ENCODE measurements at regions not wholly inside any gene's neighbourhood (a gene's known extent, or its start where the extent isn't known, plus 50 kb on each side); places are given as distances from the start of the nearest gene placed in this dataset.

DNA sequence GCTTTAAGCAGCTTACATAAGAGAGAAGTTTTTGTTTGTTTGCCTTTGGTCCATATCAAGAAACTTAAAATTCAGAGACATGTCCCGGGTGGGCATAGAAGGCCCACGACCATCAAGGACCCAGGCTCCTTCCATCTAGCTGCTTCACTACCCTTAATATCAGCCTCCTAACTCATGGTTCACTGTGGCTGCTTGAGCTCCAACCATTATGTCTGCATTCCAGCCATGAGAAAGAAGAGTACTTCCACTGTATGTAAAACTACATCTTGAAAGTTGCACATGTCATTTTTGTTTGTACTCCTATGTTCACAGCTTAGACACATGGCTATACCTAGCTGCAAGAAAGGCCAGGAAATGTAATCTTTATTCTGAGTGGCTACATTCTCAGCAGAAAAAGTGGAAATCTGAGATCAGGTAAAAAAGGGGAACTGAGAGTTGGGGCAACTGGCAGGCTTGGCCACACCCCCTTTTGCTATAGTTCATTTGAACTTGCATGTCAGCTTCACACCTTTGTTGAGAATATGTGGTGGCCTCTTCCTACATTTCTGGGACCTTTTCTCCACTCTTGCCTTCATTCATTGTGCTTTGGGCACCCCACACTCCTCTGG is 81.3 kb upstream of the TP53I11 start:
- no peak for DNase-seq (ENCODE audit: extremely low read depth in 1 of 11, low read depth in 9 of 11, low spot score in 4 of 11)

DNA sequence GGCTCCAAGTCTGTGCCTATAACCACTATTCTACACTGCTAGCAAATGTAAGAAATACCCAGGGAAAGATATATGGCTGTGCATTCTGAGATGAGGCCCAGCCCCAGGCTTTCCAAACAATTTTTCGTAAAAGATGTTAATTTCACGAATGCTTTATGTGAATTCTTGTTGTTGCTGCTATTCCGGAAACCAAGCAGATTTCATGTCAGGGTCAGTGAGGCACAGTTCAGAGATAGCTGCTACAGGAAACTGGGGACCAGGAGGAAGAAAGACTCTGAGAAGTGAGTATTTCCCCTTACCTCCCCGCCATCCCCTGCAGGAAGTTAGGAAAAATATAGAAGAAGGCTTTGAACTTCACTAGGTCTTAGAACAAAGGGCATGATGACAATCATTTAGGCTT is 84.7 kb upstream of the TP53I11 start:
- DNase-seq (ENCODE audit: extremely low read depth in 1 of 11, low read depth in 9 of 11, low spot score in 4 of 11), result no peak

DNA sequence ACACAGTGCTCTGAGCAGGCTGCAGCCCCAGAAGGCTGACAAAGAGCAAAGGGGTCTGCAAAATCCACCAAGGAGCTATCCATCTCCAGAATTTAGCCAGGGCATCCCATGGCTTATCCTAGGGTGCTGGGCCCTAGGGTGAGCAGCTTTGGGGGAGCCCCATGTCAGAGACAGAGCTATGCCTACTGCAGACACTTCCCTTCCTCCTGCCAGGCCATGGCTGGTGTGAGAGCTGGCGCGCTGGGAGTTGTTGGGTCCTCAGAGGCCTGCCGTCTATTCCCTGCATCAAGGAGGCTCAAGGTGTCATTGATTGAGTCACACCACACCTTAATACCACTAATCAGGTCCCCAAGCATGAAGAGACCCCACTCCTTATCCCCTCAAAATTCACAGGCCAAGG is 85.3 kb upstream of the TP53I11 start:
- no peak for DNase-seq (ENCODE audit: extremely low read depth in 1 of 11, low read depth in 9 of 11, low spot score in 4 of 11)

DNA sequence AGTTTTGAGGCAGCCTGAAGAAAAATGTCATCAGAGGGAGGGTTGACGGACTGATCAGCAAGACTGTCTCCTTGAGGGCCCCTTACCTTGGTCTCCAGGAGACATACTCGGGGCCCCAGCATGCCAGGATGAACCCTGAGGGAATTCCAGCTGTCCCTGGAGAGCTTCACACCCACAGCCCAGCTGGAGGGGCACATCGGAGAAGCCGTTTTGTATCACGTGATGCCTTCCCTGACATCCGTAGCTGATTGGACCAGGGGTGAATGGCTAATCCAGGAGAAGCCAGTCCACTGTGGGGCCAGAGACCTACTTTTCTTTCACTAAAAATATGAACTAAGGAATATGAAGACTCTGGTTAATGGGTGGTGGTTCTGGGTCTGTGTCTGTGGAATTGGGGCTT is 86.0 kb upstream of the TP53I11 start:
- no peak for DNase-seq (ENCODE audit: extremely low read depth in 1 of 11, low read depth in 9 of 11, low spot score in 4 of 11)

DNA sequence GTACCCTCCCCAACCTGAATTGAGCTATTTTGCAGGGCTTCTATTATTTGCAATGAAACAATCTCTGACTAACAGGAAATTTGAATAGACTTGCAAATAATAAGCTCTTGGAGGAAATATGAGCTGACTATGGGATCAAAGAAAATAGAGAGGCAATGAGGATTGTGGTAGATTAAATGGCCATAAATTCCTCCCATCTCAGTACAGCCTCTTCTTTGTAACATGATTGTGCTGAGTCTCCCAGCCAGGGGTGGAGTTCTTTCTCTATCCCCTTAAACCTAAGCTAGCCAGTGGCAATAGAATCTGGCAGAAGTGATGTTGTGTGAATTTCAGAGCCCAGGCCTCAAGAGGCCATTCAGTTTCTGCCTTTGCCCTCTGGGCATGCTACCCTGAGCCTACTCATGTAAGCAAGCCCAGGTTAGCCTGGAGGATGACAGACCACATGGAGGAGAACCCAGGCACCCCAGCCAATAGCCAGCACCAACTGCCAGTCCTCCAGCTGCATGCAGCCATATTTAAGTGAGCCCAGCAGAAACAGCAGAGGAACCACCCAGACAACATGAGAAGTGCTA is 86.8 kb upstream of the TP53I11 start:
- no peak for DNase-seq (ENCODE audit: extremely low read depth in 1 of 11, low read depth in 9 of 11, low spot score in 4 of 11)

DNA sequence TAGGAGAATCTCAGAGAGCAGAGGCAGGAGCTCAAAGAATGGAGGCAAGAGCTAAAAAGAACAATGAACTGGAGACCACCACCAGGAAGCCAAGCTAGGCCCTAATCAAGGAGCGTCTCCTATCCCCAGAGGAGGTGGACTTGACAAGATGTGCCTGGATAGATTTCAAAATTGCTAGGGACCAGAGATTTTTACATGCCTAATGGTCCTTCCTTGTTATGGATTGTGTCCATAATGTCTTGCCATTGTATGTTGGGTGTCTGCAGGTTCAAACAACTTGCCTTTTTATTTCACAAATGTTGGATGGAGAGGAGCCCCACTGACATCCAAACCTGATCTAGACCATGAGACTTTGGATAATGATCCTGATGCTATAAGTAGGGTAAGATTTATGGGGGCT is 88.2 kb upstream of the TP53I11 start:
- no peak for DNase-seq (ENCODE audit: extremely low read depth in 1 of 11, low read depth in 9 of 11, low spot score in 4 of 11)

DNA sequence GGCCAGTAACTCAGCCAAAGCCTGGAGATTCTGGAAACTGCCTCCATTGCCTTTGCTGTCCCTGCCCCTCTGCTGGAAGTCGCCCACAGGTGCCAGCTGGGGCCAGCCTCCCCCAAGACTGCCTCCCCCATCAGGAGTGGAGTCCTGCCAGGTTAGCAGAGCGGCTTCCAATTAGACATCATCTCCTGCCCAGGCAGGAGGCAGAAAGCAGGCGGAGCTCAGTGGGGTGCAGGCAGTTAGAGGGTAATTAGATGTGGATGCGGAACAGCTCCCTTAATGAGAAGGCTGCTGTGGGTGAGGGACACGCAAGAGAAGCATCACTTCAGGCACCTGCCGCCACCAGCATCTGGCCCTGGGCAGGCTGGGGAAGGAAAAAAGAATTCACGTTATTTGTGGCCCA is 90.9 kb upstream of the TP53I11 start:
- no peak for DNase-seq (ENCODE audit: extremely low read depth in 1 of 11, low read depth in 9 of 11, low spot score in 4 of 11)

DNA sequence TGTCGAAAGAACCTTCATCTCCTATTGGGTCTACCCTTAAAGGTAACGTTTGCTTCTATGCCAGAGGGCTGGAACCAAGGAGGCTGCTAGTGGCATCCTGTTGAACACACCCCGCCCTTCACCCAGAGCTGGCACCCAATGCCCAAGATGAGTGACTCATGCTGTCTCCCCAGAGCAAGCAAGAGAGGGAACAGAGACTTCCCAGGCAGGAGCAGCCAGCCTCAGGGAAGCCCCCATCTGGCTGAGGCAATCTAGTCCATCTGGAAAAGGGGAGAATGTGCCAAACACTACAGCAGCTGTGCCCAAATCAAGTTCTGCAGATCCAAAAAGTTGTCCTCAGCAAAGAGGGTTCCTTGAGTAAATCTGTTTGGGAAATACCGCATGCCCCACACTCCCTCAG is 91.9 kb upstream of the TP53I11 start:
- no peak for DNase-seq (ENCODE audit: extremely low read depth in 1 of 11, low read depth in 9 of 11, low spot score in 4 of 11)

DNA sequence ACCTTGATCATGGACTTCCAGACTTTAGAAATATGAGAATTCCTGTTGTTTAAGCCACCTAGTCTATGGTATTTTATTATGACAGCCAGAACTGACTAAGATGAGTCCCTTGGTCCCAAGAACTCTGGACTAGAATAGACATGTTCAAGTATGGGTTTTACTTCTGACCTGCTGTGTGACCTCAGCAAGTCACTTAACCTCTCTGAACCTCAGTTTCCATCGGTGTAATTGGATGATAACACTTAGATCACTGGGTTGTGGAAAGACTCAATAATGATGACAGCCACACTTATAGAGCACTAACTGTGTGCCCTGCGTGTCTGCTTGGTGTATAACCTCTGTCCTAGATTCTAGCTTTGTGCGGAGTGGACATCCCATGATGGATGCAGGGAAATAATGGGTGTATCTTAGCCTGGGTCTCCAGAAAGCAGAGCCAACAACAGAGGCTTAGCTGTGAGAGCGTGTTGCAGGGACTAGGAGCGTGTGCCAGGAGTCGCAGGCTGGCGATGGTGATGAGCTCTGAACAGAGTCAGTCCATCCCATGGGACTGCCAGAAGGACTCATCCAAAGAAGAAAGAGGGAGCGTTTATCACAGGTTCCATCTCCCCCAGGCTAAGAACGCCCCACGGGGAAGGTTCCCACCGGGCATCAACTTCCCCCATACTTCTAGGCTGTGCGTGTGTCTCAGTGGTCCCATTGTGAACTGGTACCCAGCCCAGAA is 93.2 kb upstream of the TP53I11 start:
- DNase-seq (ENCODE audit: extremely low read depth in 1 of 11, low read depth in 9 of 11, low spot score in 4 of 11), result no peak

DNA sequence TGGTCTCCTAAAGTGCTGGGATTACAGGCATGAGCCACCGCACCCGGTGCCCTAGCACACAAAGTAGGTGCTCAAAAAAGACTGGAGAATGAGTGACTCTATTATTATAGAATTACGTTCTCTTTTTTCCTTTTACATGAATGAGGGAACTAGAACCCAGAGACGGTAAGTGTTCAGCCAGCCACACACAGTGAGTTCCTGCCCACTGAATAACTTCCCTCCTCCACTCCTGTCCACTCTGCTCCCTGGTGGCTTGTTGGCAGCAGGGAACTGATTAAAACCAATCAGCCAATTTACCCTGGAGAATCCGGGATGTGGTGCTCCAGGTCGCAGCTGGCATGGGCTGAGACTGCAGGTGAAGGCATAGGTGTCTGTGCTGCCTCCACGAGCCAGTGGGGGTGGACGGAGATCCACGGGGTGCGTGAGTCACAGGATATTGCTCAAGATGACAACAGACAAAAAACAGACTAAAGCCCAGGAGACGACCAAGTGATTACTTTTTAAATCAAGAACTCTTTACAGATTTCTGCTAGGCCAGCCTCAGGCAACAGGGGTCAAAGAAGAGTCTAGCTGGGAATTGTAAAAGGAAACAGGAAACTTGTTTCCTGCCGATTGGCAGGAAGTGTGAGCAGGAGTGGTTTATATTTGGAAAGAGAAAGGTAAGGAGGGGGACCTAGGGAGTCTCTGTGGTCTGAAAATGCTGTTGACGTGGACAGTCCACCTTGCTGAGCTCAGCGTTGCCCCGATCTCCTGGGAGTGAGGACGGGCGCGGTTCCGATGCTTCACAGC is 95.2 kb upstream of the TP53I11 start:
- no peak for DNase-seq (ENCODE audit: extremely low read depth in 1 of 11, low read depth in 9 of 11, low spot score in 4 of 11)

DNA sequence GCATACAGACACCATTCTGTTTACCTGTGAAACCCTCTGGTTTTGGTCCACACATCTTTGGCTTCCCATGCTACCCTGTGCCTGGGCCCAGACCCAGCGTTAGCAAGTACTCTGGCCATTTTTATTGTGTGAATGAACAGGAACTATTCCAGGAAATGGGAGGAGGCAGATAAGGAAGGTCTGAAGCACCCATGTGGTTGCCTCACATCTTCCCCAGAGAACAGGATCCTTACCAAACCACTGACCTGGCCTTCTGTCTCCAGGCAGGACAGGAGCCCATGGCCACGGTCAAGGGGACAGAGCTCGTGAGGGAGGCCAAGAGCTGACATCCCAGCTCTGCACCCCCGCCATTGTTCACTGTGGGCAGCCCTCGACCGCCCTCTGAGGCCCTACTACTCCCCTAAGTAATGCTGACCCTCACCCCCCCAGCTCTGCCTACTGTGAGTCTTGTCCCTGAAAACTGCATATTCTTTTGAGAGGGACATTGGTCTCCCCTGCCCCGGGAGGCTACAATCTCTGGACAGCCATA is 97.7 kb upstream of the TP53I11 start:
- DNase-seq (ENCODE audit: extremely low read depth in 1 of 11, low read depth in 9 of 11, low spot score in 4 of 11), result no peak

DNA sequence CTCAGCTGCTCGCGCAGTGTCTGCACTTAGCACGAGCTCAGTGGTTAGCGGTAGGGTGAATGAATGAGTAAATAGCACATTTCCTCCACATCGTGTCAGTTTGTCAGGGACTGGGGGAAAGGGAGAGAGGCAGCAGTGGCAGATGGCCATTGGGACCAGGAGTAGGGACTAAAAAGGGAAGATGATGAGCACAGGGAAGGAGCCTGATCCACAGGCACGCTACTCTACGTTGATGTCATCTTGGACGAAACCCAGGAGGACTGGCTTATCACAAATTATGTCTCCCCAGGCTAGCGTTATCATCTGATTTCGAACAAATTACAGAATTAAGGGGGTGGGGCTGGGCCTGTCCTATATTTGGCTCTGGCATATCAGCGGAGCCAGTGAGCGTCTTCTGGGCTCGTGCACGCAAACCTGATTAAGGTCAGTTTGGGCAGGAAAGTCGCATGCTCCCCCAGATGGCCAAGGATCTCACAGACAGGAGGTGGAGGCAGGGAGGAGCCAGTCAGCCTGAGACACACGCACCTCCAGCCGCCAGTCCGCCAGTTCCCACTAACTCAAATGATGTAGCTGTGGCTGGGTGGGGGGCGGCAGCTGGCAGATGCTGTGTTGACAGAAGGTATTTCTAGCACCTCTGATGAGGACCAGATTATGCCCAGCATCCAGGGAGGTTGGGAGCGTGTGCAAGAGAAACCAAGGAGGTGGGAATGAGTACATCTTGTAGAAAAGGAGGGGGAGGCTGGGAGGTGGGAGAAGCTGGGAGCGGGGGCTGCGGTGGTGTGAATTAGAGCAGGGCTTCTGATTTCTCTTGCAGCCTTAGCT is 97.4 kb upstream of the PRDM11 start:
- no peak for DNase-seq (ENCODE audit: extremely low read depth in 1 of 11, low read depth in 9 of 11, low spot score in 4 of 11)

DNA sequence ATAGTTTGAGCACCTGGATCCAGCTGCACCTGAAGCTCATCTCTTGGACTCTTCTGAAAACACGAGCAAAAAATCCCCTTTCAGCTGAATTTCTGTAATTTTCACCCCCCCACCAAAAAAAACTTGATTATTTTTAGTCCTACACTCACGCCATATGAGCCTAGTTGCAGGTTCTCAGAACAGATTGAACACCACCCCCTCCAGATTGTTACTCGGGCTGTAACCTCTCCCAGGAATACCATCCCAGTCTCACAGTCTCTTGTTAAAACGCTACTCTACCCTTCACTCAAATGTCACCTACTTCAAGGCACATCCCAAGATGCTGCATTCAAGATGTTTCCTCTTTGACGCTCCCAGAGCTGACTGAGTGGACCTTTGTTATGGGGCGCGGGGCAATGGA is 96.3 kb upstream of the PRDM11 start:
- DNase-seq (ENCODE audit: extremely low read depth in 1 of 11, low read depth in 9 of 11, low spot score in 4 of 11), result no peak

DNA sequence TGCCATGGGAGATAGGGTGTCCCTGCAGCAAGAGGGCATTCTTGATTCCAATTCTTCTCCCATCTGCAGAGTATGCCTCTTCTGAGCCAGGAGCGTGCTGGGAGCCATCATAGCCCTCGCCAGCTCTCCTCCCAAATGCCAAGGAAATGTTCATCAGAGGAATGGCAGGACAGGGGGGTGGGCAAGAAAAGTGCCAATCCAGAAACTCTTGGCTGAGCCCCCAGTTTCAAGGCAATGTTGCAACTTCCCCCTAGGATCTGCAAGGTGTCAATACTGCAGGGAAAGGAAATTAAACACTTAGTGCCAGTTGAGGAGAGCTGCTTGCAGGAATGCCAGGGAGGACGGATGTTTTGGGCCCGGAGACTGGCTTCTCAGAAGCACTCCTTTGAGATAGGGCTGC is 94.8 kb upstream of the PRDM11 start:
- no peak for DNase-seq (ENCODE audit: extremely low read depth in 1 of 11, low read depth in 9 of 11, low spot score in 4 of 11)

DNA sequence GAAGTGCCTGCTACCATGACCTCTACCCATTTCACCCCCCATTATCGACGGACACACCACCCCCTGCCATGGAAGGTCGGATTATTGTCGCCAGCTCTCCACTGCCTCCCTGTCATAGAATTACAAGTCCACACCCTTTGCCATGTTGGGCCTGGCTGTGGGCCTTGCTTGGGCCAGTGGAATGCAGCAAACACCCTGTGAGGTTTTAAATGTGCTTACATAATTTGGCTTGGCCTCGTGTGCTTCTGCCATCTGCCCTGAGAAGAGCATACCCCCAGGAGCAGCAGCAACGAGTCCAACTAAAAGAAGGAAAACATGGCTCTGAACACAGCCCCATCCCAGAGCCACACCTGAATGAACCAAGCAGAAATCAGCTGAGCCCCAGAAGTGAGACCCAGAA is 94.1 kb upstream of the PRDM11 start:
- no peak for DNase-seq (ENCODE audit: extremely low read depth in 1 of 11, low read depth in 9 of 11, low spot score in 4 of 11)

DNA sequence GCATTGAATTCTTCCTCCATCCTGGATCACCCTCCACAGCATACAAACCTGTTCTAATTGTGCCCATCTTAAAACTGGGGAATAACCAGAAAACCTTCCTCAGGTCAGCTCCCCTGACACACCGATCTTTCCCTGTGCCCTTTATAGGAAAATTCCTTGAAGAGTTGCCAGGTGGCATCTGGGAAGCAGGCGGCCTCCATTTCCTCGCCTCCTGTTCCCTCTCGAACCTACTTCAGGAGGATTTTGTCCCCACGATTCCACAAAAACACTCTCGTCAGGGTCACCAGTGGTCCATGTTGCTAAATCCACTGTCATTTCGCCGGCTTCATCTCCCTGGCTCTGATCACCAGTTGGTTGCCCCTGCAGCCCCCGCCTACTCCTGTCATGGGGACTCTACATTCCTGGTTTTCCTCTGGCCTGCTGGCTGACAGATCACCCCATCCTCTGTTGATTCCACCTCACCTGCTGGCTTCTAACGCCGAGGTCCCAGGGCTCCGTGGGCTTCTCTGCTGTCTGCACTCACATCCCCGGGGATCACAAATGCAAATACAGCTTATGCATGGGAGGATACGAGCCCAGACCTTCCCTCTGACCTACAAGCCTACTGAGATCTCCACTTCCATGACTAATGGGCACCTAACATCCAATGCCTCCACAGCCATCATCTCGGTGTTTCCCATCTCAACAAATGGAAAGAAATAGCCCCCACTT is 92.5 kb upstream of the PRDM11 start:
- no peak for DNase-seq (ENCODE audit: extremely low read depth in 1 of 11, low read depth in 9 of 11, low spot score in 4 of 11)

DNA sequence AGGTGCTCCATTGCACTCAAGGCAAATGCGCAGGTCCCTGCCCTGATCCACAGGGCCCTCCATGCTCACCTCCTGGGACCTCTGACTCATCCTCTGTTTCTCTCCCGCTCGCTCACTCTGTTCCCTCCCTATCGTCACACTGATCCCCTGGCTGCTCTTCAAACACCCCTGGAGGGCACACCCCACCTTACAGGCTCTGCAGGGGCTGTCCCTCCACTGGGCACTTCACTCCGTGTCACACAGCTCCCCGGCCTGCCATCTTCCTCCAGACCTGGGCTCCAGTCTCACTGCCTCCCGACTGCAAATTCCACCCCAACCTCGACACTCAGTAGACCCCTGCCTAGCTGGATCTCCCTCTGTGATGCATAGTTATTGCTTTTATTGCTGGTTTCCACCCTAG is 91.5 kb upstream of the PRDM11 start:
- no peak for DNase-seq (ENCODE audit: extremely low read depth in 1 of 11, low read depth in 9 of 11, low spot score in 4 of 11)

DNA sequence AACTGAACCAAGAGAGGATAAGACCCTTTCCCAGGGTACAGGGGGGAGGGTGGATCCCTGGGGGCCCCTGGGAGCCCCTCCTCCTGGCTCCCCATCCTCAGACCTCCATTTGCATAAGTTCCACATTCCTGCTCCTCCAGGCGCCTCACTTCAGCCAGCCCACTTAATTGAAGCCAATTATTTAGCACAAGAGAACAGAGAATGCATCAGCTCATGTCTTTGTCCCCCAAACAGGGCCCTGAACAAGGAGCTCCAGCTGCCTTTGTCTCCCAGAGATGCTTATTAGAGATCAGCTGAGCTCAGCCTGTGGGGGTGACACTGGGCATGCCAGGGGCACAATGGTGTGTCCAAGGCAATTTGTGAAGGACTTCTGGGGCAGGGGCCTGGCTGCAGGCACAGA is 89.9 kb upstream of the PRDM11 start:
- no peak for DNase-seq (ENCODE audit: extremely low read depth in 1 of 11, low read depth in 9 of 11, low spot score in 4 of 11)
